ENCODE measurements at regions not wholly inside any gene's neighbourhood (a gene's known extent, or its start where the extent isn't known, plus 50 kb on each side); places are given as distances from the start of the nearest gene placed in this dataset.

DNA sequence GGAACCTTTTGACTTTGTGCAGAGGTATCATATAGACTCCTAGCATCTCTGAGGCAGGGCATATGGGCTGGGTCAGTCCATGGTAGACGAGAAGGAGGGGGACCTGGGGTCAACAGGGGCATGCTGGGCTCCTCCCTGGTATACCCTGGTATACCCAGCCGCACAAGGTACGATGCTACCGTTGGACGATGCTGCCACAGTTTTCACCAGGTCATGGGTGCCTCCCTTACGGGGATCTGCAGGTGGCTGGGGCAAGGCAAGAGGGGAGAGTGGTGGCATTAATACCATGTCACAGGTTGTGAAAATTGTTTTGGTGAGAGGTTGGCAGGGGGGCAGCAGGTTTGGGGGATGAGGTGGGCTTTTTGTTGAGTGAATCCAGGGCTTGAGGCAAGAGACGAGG lies 149.8 kb downstream of the TSN start:
- TF ChIP-seq, protein P1, sequence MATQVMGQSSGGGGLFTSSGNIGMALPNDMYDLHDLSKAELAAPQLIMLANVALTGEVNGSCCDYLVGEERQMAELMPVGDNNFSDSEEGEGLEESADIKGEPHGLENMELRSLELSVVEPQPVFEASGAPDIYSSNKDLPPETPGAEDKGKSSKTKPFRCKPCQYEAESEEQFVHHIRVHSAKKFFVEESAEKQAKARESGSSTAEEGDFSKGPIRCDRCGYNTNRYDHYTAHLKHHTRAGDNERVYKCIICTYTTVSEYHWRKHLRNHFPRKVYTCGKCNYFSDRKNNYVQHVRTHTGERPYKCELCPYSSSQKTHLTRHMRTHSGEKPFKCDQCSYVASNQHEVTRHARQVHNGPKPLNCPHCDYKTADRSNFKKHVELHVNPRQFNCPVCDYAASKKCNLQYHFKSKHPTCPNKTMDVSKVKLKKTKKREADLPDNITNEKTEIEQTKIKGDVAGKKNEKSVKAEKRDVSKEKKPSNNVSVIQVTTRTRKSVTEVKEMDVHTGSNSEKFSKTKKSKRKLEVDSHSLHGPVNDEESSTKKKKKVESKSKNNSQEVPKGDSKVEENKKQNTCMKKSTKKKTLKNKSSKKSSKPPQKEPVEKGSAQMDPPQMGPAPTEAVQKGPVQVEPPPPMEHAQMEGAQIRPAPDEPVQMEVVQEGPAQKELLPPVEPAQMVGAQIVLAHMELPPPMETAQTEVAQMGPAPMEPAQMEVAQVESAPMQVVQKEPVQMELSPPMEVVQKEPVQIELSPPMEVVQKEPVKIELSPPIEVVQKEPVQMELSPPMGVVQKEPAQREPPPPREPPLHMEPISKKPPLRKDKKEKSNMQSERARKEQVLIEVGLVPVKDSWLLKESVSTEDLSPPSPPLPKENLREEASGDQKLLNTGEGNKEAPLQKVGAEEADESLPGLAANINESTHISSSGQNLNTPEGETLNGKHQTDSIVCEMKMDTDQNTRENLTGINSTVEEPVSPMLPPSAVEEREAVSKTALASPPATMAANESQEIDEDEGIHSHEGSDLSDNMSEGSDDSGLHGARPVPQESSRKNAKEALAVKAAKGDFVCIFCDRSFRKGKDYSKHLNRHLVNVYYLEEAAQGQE (IDR thresholded peaks at IDR 0.05; ENCODE audit: insufficient read depth in 1 of 2, low read depth in 2 of 2, low read length in 2 of 2): no peak
- TF ChIP-seq POLR2AphosphoS5 (IDR thresholded peaks at IDR 0.05; ENCODE audit: low read depth, low read length) (no peak), TAF1 (IDR thresholded peaks at IDR 0.05; ENCODE audit: borderline replicate concordance, insufficient read depth, low read length) (no peak), SIN3A (IDR thresholded peaks at IDR 0.05; ENCODE audit: borderline replicate concordance, insufficient read depth, low read length) (no peak), FOXP2 (optimal IDR thresholded peaks at IDR 0.05; ENCODE audit: borderline replicate concordance, extremely low read depth, extremely low read length, insufficient read depth) (no peak)

All from PFSK-1 (cell line).